ENCODE measurements at regions not wholly inside any gene's neighbourhood (a gene's known extent, or its start where the extent isn't known, plus 50 kb on each side); places are given as distances from the start of the nearest gene placed in this dataset.

GRCh38 chr5:8870959-8871355 is 674.9 kb downstream of the SEMA5A start:
- no peak for TF ChIP-seq SUZ12 (IDR thresholded peaks at IDR 0.05; ENCODE audit: extremely low read depth, insufficient read depth, insufficient read length)
- TF ChIP-seq YY1 (IDR thresholded peaks at IDR 0.05; ENCODE audit: insufficient read depth, insufficient read length) = no peak
- TF ChIP-seq ZNF274 (IDR thresholded peaks at IDR 0.05; ENCODE audit: low read depth, low read length) = no peak
